Hepatocyte (in vitro differentiated cells): ENCODE measurements at regions not wholly inside any gene's neighbourhood (a gene's known extent, or its start where the extent isn't known, plus 50 kb on each side); places are given as distances from the start of the nearest gene placed in this dataset.

ENCODE experiments used
- DNase-seq: peaks from one replicate; pipeline ENCODE4 v3.0.0-alpha.2; 2016; ENCODE audit warnings: low spot score
- H2AFZ ChIP-seq: fragments of 200-600 bp; sonication (generic); 2 replicates; pipeline ENCODE4 v1.6.0; 2016; ENCODE audit warnings: antibody characterized with exemption, mild to moderate bottlenecking
- H3K27ac ChIP-seq: fragments of 200-600 bp; sonication (generic); 2 replicates; pipeline ENCODE4 v1.5.1; 2016; ENCODE audit warnings: mild to moderate bottlenecking
- H3K27me3 ChIP-seq: fragments of 200-600 bp; sonication (generic); 2 replicates; pipeline ENCODE4 v1.6.1; 2016
- H3K36me3 ChIP-seq: fragments of 200-600 bp; sonication (generic); replicated peaks from 2 replicates; pipeline ENCODE4 v1.5.1; 2016; ENCODE audit warnings: low read depth; ENCODE audit not compliant: insufficient read depth
- H3K4me1 ChIP-seq: fragments of 200-600 bp; sonication (generic); 2 replicates; pipeline ENCODE4 v1.5.1; 2016; ENCODE audit warnings: mild to moderate bottlenecking, moderate library complexity; ENCODE audit not compliant: insufficient read depth
- H3K4me2 ChIP-seq: fragments of 200-600 bp; sonication (generic); 2 replicates; pipeline ENCODE4 v1.6.0; 2016
- H3K4me3 ChIP-seq: fragments of 200-600 bp; sonication (generic); 2 replicates; pipeline ENCODE4 v1.5.1; 2016; ENCODE audit warnings: mild to moderate bottlenecking
- H3K79me2 ChIP-seq: fragments of 200-600 bp; sonication (generic); 2 replicates; pipeline ENCODE4 v1.6.0; 2017; ENCODE audit warnings: mild to moderate bottlenecking
- H3K9me2 ChIP-seq: fragments of 200-600 bp; sonication (generic); replicated peaks from 2 replicates; pipeline ENCODE4 v1.6.0; 2017; ENCODE audit warnings: mild to moderate bottlenecking; ENCODE audit not compliant: insufficient read depth
- H3K9me3 ChIP-seq: fragments of 200-600 bp; sonication (generic); 2 replicates; pipeline ENCODE4 v1.5.1; 2016; ENCODE audit warnings: low read depth, mild to moderate bottlenecking
- H4K20me1 ChIP-seq: fragments of 200-600 bp; sonication (generic); 2 replicates; pipeline ENCODE4 v1.6.0; 2016; ENCODE audit warnings: mild to moderate bottlenecking; ENCODE audit not compliant: insufficient read depth, poor library complexity, severe bottlenecking
- EZH2 ChIP-seq: fragments of 200-600 bp; sonication (generic); IDR thresholded peaks from 2 replicates; pipeline ENCODE4 v1.6.1; 2016; ENCODE audit warnings: antibody characterized with exemption, mild to moderate bottlenecking, borderline replicate concordance
- EZH2phosphoT487 ChIP-seq: fragments of 200-600 bp; sonication (generic); IDR thresholded peaks from one replicate; pipeline ENCODE4 v1.6.1; 2018; ENCODE audit warnings: antibody characterized with exemption, mild to moderate bottlenecking, low read depth, moderate library complexity; ENCODE audit not compliant: unreplicated experiment, severe bottlenecking
- WGBS: methylation state at CpG from one replicate; pipeline ENCODE4 v1.1.6; 2016; ENCODE audit warnings: low lambda C conversion rate; ENCODE audit errors: missing lambda C conversion rate; 5-methylcytosine and 5-hydroxymethylcytosine counted together
- TF ChIP-seq, protein P1 (sequence below): fragments of 200-600 bp; sonication (generic); IDR thresholded peaks from 2 replicates; pipeline ENCODE4 v1.5.1; 2016; ENCODE audit warnings: antibody characterized with exemption, mild to moderate bottlenecking; ENCODE audit not compliant: poor library complexity

DNA sequence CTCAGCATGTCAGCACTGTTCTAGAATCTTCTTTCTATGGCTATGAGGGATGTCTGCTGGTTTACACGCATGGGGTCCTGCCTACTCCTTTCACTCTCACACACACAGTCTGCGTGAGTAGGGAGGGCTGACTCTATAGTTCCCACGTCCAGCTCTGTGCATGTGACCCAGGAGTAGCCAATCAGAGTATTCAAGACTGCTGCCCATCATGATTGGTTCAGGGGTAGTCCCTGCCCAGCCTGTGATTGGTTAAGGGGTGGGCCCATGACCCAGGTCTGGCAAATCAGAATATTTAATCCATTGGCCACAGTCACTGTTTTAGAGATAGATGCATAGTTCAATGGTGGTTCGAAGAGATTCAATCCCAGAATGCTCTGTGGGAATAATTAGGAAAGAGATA lies 151.3 kb upstream of the IRX3 start:
- Histone ChIP-seq H3K9me3 (no peaks in the 10 kb centered on the region), H3K27ac (no peak overlapping the region), H4K20me1 (no peaks in the 10 kb centered on the region), H3K4me2 (no peak overlapping the region), H2AFZ (no peak overlapping the region), H3K27me3 (peaks cover 3% of the 10 kb centered on the region), H3K9me2 (no peaks in the 10 kb centered on the region), H3K79me2 (no peaks in the 10 kb centered on the region), H3K4me3 (no peak overlapping the region), H3K4me1 (no peaks in the 10 kb centered on the region), H3K36me3 (no peaks in the 10 kb centered on the region)
- DNase-seq, result no peak
- no peak for TF ChIP-seq EZH2
- TF ChIP-seq, protein P1, sequence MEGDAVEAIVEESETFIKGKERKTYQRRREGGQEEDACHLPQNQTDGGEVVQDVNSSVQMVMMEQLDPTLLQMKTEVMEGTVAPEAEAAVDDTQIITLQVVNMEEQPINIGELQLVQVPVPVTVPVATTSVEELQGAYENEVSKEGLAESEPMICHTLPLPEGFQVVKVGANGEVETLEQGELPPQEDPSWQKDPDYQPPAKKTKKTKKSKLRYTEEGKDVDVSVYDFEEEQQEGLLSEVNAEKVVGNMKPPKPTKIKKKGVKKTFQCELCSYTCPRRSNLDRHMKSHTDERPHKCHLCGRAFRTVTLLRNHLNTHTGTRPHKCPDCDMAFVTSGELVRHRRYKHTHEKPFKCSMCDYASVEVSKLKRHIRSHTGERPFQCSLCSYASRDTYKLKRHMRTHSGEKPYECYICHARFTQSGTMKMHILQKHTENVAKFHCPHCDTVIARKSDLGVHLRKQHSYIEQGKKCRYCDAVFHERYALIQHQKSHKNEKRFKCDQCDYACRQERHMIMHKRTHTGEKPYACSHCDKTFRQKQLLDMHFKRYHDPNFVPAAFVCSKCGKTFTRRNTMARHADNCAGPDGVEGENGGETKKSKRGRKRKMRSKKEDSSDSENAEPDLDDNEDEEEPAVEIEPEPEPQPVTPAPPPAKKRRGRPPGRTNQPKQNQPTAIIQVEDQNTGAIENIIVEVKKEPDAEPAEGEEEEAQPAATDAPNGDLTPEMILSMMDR, result no peak
- TF ChIP-seq EZH2phosphoT487, result no peak
- 85% methylated on average over 4 of the region's 4 CpGs for WGBS

DNA sequence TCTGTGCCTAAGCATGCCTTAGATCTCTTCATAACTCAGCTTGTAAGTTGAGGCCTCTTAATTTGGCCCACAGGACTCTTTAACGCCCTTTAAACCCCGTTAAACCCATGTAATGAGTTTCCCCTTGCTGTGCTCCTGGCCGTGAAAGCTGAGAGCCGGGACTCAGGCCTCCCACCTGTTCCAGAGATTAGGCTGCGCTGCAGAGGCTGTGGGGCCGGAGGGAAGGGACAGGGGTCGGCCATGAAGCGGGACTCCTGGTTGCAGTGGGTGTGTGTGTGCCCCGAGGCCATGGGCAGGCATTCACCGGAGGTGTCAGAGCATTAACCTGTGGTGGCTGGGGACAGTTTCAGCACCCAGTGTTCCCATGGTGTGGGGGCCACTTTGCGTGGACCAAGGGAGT lies 150.8 kb upstream of the IRX3 start:
- no peak overlapping the region for H3K27ac ChIP-seq
- no peak overlapping the region for H3K4me3 ChIP-seq
- no peaks in the 10 kb centered on the region for H3K9me2 ChIP-seq
- no peak overlapping the region for H3K4me2 ChIP-seq
- no peaks in the 10 kb centered on the region for H3K36me3 ChIP-seq
- no peaks in the 10 kb centered on the region for H3K79me2 ChIP-seq
- no peak for DNase-seq
- H3K27me3 ChIP-seq, result peaks cover 3% of the 10 kb centered on the region
- H3K9me3 ChIP-seq, result no peaks in the 10 kb centered on the region
- no peaks in the 10 kb centered on the region for H4K20me1 ChIP-seq
- no peaks in the 10 kb centered on the region for H3K4me1 ChIP-seq
- no peak overlapping the region for H2AFZ ChIP-seq
- TF ChIP-seq EZH2phosphoT487 (no peak), EZH2 (no peak)
- TF ChIP-seq, protein P1, result no peak
- 83% methylated on average over 11 of the region's 11 CpGs for WGBS

DNA sequence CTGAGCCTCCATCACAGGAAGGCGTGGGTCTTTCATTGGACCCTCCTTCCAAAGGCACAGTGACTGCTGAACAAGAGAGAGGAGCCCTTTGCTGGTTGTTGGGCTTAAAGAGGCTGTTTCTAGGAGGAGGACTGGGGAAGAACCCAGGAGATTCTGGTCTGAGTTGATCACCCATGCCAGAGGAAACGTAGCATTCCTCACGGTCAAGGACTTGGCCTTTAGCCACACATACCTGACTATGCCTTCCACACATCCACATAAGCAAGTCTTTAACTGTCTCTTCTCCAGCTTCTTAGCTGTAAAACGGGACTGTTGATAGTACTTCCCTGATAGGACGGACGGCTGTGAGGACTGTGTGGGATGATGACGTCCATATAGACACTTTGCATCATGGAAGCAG lies 149.8 kb upstream of the IRX3 start:
- H3K4me3 ChIP-seq, result no peak overlapping the region
- H3K27me3 ChIP-seq, result peaks cover 3% of the 10 kb centered on the region
- 87% methylated on average over 7 of the region's 7 CpGs for WGBS

More for the DNA sequence above, 149.8 kb upstream of the IRX3 start:
- Histone ChIP-seq H4K20me1 (no peaks in the 10 kb centered on the region), H3K9me2 (no peaks in the 10 kb centered on the region), H3K36me3 (no peaks in the 10 kb centered on the region), H3K4me2 (no peak overlapping the region), H3K79me2 (no peaks in the 10 kb centered on the region), H2AFZ (no peak overlapping the region), H3K4me1 (no peaks in the 10 kb centered on the region), H3K27ac (no peak overlapping the region), H3K9me3 (no peaks in the 10 kb centered on the region)
- DNase-seq, result no peak
- TF ChIP-seq EZH2 (no peak), EZH2phosphoT487 (no peak)
- TF ChIP-seq, protein P1, result no peak
